ENCODE measurements at regions not wholly inside any gene's neighbourhood (a gene's known extent, or its start where the extent isn't known, plus 50 kb on each side); places are given as distances from the start of the nearest gene placed in this dataset.

GRCh38 chr13:73129023-73129422, 70.2 kb downstream of the KLF5 start:
- no peak for DNase-seq (ENCODE audit: low read depth in 1 of 2, low spot score in 1 of 2)

More at GRCh38 chr13:73129023-73129422, 70.2 kb downstream of the KLF5 start:
- no peak for TF ChIP-seq CTCF (IDR thresholded peaks at IDR 0.05; ENCODE audit: low read depth, low read length)
- Histone ChIP-seq H3K9me3 (ENCODE audit: low read depth) (no peaks in the 10 kb centered on the region), H3K4me3 (no peak overlapping the region), H3K27ac (no peak overlapping the region), H3K36me3 (no peaks in the 10 kb centered on the region), H3K4me1 (ENCODE audit: low read depth) (no peaks in the 10 kb centered on the region), H3K27me3 (no peaks in the 10 kb centered on the region)

Data from cardiac muscle cell (in vitro differentiated cells and primary cell).